IgD-negative memory B cell (primary cell): ENCODE measurements at regions not wholly inside any gene's neighbourhood (a gene's known extent, or its start where the extent isn't known, plus 50 kb on each side); places are given as distances from the start of the nearest gene placed in this dataset.
"Not testable (repeated sequence)": the region's sequence is repeated elsewhere in the genome, so short reads cannot be mapped to it uniquely, and the experiment has no call there.

Experiments
- H3K27ac Mint-ChIP-seq, 3 donors: one replicate each; pipeline ENCODE4 v1.8.0; 2020 to 2022; ENCODE audit warnings: mild to moderate bottlenecking in 3 of 3, mixed read lengths in 3 of 3, moderate library complexity in 1 of 3
- H3K27me3 Mint-ChIP-seq: one replicate; pipeline ENCODE4 v1.8.0; 2021; ENCODE audit warnings: mixed read lengths
- H3K36me3 Mint-ChIP-seq: one replicate; pipeline ENCODE4 v1.8.0; 2020; ENCODE audit warnings: mild to moderate bottlenecking, mixed read lengths
- H3K4me1 Mint-ChIP-seq, 3 donors: one replicate each; pipeline ENCODE4 v1.8.0; 2020 to 2022; ENCODE audit warnings: mixed read lengths in 3 of 3, mild to moderate bottlenecking in 1 of 3
- H3K4me3 Mint-ChIP-seq, 4 donors: one replicate each; pipeline ENCODE4 v1.8.0; 2020 to 2022; ENCODE audit warnings: mild to moderate bottlenecking in 4 of 4, mixed read lengths in 4 of 4, moderate library complexity in 3 of 4
- H3K9me3 Mint-ChIP-seq, 3 donors: one replicate each; pipeline ENCODE4 v1.8.0; 2020 to 2021; ENCODE audit warnings: mixed read lengths in 3 of 3, mild to moderate bottlenecking in 1 of 3

GRCh38 chr6:134397676-134398075 is 79.8 kb upstream of the SGK1 start:
- no peaks in the 10 kb centered on the region for H3K27me3 Mint-ChIP-seq
- no peak overlapping the region for H3K27ac Mint-ChIP-seq

GRCh38 chr6:134394905-134395304 is 77.0 kb upstream of the SGK1 start:
- Mint-ChIP-seq H3K27me3 (no peaks in the 10 kb centered on the region), H3K27ac (peak overlapping the region in 1 of 3 donors; percentile 17), H3K9me3 (no peaks in the 10 kb centered on the region), H3K4me1 (peaks cover 0 to 5% (median 3%) of the 10 kb centered on the region in 3 donors), H3K36me3 (no peaks in the 10 kb centered on the region), H3K4me3 (no peak overlapping the region)

More at GRCh38 chr6:134397676-134398075, 79.8 kb upstream of the SGK1 start:
- no peaks in the 10 kb centered on the region for H3K36me3 Mint-ChIP-seq
- no peaks in the 10 kb centered on the region for H3K9me3 Mint-ChIP-seq
- H3K4me3 Mint-ChIP-seq, result no peak overlapping the region
- H3K4me1 Mint-ChIP-seq, result peaks cover 0 to 10% (median 8%) of the 10 kb centered on the region in 3 donors

- Mint-ChIP-seq H3K4me3 (no peak overlapping the region), H3K4me1 (peaks cover 0 to 5% (median 4%) of the 10 kb centered on the region in 3 donors), H3K9me3 (no peaks in the 10 kb centered on the region), H3K27ac (no peak overlapping the region), H3K36me3 (no peaks in the 10 kb centered on the region), H3K27me3 (no peaks in the 10 kb centered on the region)
Measured at GRCh38 chr6:134394208-134394607, 76.3 kb upstream of the SGK1 start.

GRCh38 chr6:134391205-134391604 is 73.3 kb upstream of the SGK1 start:
- Mint-ChIP-seq H3K4me1 (peaks cover 0 to 3% (median 0%) of the 10 kb centered on the region in 3 donors), H3K27ac (no peak overlapping the region), H3K9me3 (no peaks in the 10 kb centered on the region), H3K27me3 (no peaks in the 10 kb centered on the region), H3K36me3 (no peaks in the 10 kb centered on the region), H3K4me3 (no peak overlapping the region)

GRCh38 chr6:134389658-134390057 is 71.7 kb upstream of the SGK1 start:
- Mint-ChIP-seq H3K27ac (no peak overlapping the region), H3K4me1 (peaks cover 0 to 3% (median 0%) of the 10 kb centered on the region in 3 donors), H3K36me3 (no peaks in the 10 kb centered on the region), H3K9me3 (no peaks in the 10 kb centered on the region), H3K4me3 (no peak overlapping the region), H3K27me3 (no peaks in the 10 kb centered on the region)

GRCh38 chr6:134389129-134389528 is 71.2 kb upstream of the SGK1 start:
- no peaks in the 10 kb centered on the region for H3K27me3 Mint-ChIP-seq
- H3K4me3 Mint-ChIP-seq, result no peak overlapping the region
- H3K9me3 Mint-ChIP-seq, result no peaks in the 10 kb centered on the region
- H3K36me3 Mint-ChIP-seq, result no peaks in the 10 kb centered on the region
- H3K4me1 Mint-ChIP-seq, result peaks cover 0 to 3% (median 0%) of the 10 kb centered on the region in 3 donors
- no peak overlapping the region for H3K27ac Mint-ChIP-seq

GRCh38 chr6:134386482-134386881 is 68.6 kb upstream of the SGK1 start:
- not testable (repeated sequence) for H3K27me3 Mint-ChIP-seq, H3K4me3 Mint-ChIP-seq, H3K36me3 Mint-ChIP-seq, H3K9me3 Mint-ChIP-seq, H3K27ac Mint-ChIP-seq, H3K4me1 Mint-ChIP-seq

- Mint-ChIP-seq H3K27me3 (no peaks in the 10 kb centered on the region), H3K9me3 (no peaks in the 10 kb centered on the region), H3K4me3 (no peak overlapping the region), H3K36me3 (no peaks in the 10 kb centered on the region), H3K4me1 (peaks cover 11 to 22% (median 21%) of the 10 kb centered on the region in 3 donors), H3K27ac (no peak overlapping the region)
Measured at GRCh38 chr6:134381959-134382358, 64.0 kb upstream of the SGK1 start.

- Mint-ChIP-seq H3K4me1 (peaks cover 13 to 26% (median 21%) of the 10 kb centered on the region in 3 donors), H3K9me3 (no peaks in the 10 kb centered on the region), H3K36me3 (peaks cover 4% of the 10 kb centered on the region), H3K27me3 (no peaks in the 10 kb centered on the region), H3K4me3 (peak overlapping the region in 1 of 4 donors; percentile 74), H3K27ac (peak overlapping the region in 2 of 3 donors; percentile 59 to 84)
Measured at GRCh38 chr6:134379599-134379998, 61.7 kb upstream of the SGK1 start.

- peak overlapping the region in 2 of 4 donors; percentile 38 to 74 for H3K4me3 Mint-ChIP-seq
- H3K9me3 Mint-ChIP-seq, result no peaks in the 10 kb centered on the region
- H3K4me1 Mint-ChIP-seq, result peaks cover 15 to 27% (median 21%) of the 10 kb centered on the region in 3 donors
- H3K27ac Mint-ChIP-seq, result peak overlapping the region in 2 of 3 donors; percentile 59 to 84
- H3K36me3 Mint-ChIP-seq, result peaks cover 5% of the 10 kb centered on the region
- no peaks in the 10 kb centered on the region for H3K27me3 Mint-ChIP-seq
Measured at GRCh38 chr6:134379076-134379475, 61.2 kb upstream of the SGK1 start.

GRCh38 chr6:134378426-134378825 is 60.5 kb upstream of the SGK1 start:
- Mint-ChIP-seq H3K36me3 (peaks cover 5% of the 10 kb centered on the region), H3K4me1 (peaks cover 18 to 28% (median 26%) of the 10 kb centered on the region in 3 donors), H3K9me3 (no peaks in the 10 kb centered on the region), H3K4me3 (peak overlapping the region in 1 of 4 donors; percentile 74), H3K27ac (peak overlapping the region in 1 of 3 donors; percentile 55), H3K27me3 (no peaks in the 10 kb centered on the region)

GRCh38 chr6:134376785-134377184 is 58.9 kb upstream of the SGK1 start:
- no peak overlapping the region for H3K27ac Mint-ChIP-seq
- H3K36me3 Mint-ChIP-seq, result peaks cover 5% of the 10 kb centered on the region
- no peaks in the 10 kb centered on the region for H3K27me3 Mint-ChIP-seq
- peaks cover 24 to 36% (median 32%) of the 10 kb centered on the region in 3 donors for H3K4me1 Mint-ChIP-seq
- H3K4me3 Mint-ChIP-seq, result no peak overlapping the region
- no peaks in the 10 kb centered on the region for H3K9me3 Mint-ChIP-seq

- Mint-ChIP-seq H3K27ac (no peak overlapping the region), H3K27me3 (no peaks in the 10 kb centered on the region), H3K36me3 (peaks cover 5% of the 10 kb centered on the region), H3K9me3 (no peaks in the 10 kb centered on the region), H3K4me3 (no peak overlapping the region), H3K4me1 (peaks cover 24 to 30% (median 27%) of the 10 kb centered on the region in 3 donors)
Measured at GRCh38 chr6:134375220-134375580, 57.3 kb upstream of the SGK1 start.

GRCh38 chr6:134374491-134375219 is 56.7 kb upstream of the SGK1 start:
- Mint-ChIP-seq H3K27me3 (no peaks in the 10 kb centered on the region), H3K36me3 (peaks cover 5% of the 10 kb centered on the region), H3K9me3 (no peaks in the 10 kb centered on the region), H3K27ac (no peak overlapping the region), H3K4me3 (peak overlapping the region in 1 of 4 donors; percentile 43), H3K4me1 (peaks cover 23 to 26% (median 24%) of the 10 kb centered on the region in 3 donors)

GRCh38 chr6:134373993-134374392 is 56.1 kb upstream of the SGK1 start:
- Mint-ChIP-seq H3K4me1 (peaks cover 16 to 19% (median 17%) of the 10 kb centered on the region in 3 donors), H3K27me3 (no peaks in the 10 kb centered on the region), H3K4me3 (no peak overlapping the region), H3K27ac (no peak overlapping the region), H3K36me3 (peaks cover 5% of the 10 kb centered on the region), H3K9me3 (no peaks in the 10 kb centered on the region)
